IMR-90 (cell line): ENCODE measurements at regions not wholly inside any gene's neighbourhood (a gene's known extent, or its start where the extent isn't known, plus 50 kb on each side); places are given as distances from the start of the nearest gene placed in this dataset.

Experiments used
- ATAC-seq: fragments of 200-7000 bp; cut with Tn5 transposase; 2 replicates; pipeline ENCODE4 v1.9.1; 2020; ENCODE audit warnings: low read depth, mild to moderate bottlenecking, moderate library complexity
- BruUV-seq: library from RNA; stranded (reverse); fragments of 400-500 nt; replicated peaks from 2 replicates; lab custom pipeline; 2021; lab: Mats Ljungman, UMichigan
- CTCF ChIA-PET: fragments of 300-600 bp; formaldehyde crosslinking; extraction: SDS; loops from one replicate; lab custom pipeline; 2021; ENCODE audit warnings: antibody characterized with exemption; lab: Yijun Ruan, JAX
- POLR2A ChIA-PET: fragments of 300-600 bp; sonication (Branson Sonifier 250); formaldehyde crosslinking; loops from one replicate; lab custom pipeline; 2022; ENCODE audit warnings: antibody characterized with exemption; ENCODE audit not compliant: unreplicated experiment; lab: Charles Lee
- DNase-seq: peaks from one replicate; pipeline ENCODE4 v3.0.0; 2013
- H2AFZ ChIP-seq: replicated peaks from 2 replicates; pipeline ENCODE3; 2013; ENCODE audit warnings: low read length, mild to moderate bottlenecking; ENCODE audit not compliant: poor library complexity
- H2AK5ac ChIP-seq: 2 replicates; pipeline ENCODE4 v1.6.1; 2013; ENCODE audit warnings: low read depth, low read length, inconsistent platforms
- H2AK9ac ChIP-seq: replicated peaks from 2 replicates; pipeline ENCODE3; 2013; ENCODE audit warnings: mild to moderate bottlenecking, low read depth, low read length, moderate library complexity; ENCODE audit not compliant: poor library complexity
- H2BK120ac ChIP-seq: 2 replicates; pipeline ENCODE4 v1.6.1; 2013; ENCODE audit warnings: low read depth, low read length, inconsistent platforms
- H2BK15ac ChIP-seq: 3 replicates; pipeline ENCODE4 v1.6.1; 2013; ENCODE audit warnings: low read depth, low read length, inconsistent platforms
- H2BK20ac ChIP-seq: 2 replicates; pipeline ENCODE4 v1.6.1; 2013; ENCODE audit warnings: low read depth, mild to moderate bottlenecking, inconsistent platforms, low read length, moderate library complexity
- H2BK5ac ChIP-seq: 2 replicates; pipeline ENCODE4 v1.6.1; 2013; ENCODE audit warnings: mild to moderate bottlenecking, low read depth, low read length, inconsistent platforms; ENCODE audit not compliant: poor library complexity, severe bottlenecking
- H3K14ac ChIP-seq: replicated peaks from 2 replicates; pipeline ENCODE4 v1.6.1; 2013; ENCODE audit warnings: low read depth, low read length, inconsistent platforms
- H3K18ac ChIP-seq: 2 replicates; pipeline ENCODE4 v1.6.1; 2013; ENCODE audit warnings: low read depth, low read length, control low read depth
- H3K23ac ChIP-seq: 2 replicates; pipeline ENCODE4 v1.6.1; 2013; ENCODE audit warnings: low read depth, low read length, inconsistent platforms
- H3K27ac ChIP-seq: 2 replicates; pipeline ENCODE4 v1.5.1; 2013; ENCODE audit warnings: mild to moderate bottlenecking, control low read depth, low read length; ENCODE audit not compliant: insufficient read depth
- H3K27me3 ChIP-seq: 2 replicates; pipeline ENCODE4 v1.6.1; 2013; ENCODE audit warnings: low read length; ENCODE audit not compliant: control insufficient read depth, insufficient read depth
- H3K36me3 ChIP-seq: 2 replicates; pipeline ENCODE4 v1.6.1; 2013; ENCODE audit warnings: low read length, mixed read lengths; ENCODE audit not compliant: control insufficient read depth, insufficient read depth
- H3K4ac ChIP-seq: 2 replicates; pipeline ENCODE4 v1.6.1; 2013; ENCODE audit warnings: low read depth, low read length, inconsistent platforms
- H3K4me1 ChIP-seq: 2 replicates; pipeline ENCODE4 v1.6.1; 2013; ENCODE audit warnings: low read length, mixed read lengths; ENCODE audit not compliant: control insufficient read depth, insufficient read depth
- H3K4me2 ChIP-seq: 2 replicates; pipeline ENCODE4 v1.6.1; 2013; ENCODE audit warnings: low read depth, mild to moderate bottlenecking, control low read depth, low read length, moderate library complexity
- H3K4me3 ChIP-seq: 2 replicates; pipeline ENCODE4 v1.5.1; 2013; ENCODE audit warnings: low read depth, mild to moderate bottlenecking, control low read depth, low read length, moderate library complexity; ENCODE audit not compliant: insufficient read depth
- H3K56ac ChIP-seq: 2 replicates; pipeline ENCODE4 v1.6.1; 2013; ENCODE audit warnings: low read length, inconsistent platforms; ENCODE audit not compliant: insufficient read depth; ENCODE audit errors: extremely low read depth
- H3K79me1 ChIP-seq, 2 experiments: 2 replicates each; pipeline ENCODE4 v1.6.1; 2013; ENCODE audit warnings: low read length in 2 of 2, inconsistent platforms in 1 of 2, low read depth in 1 of 2
- H3K9ac ChIP-seq: 2 replicates; pipeline ENCODE4 v1.6.1; 2013; ENCODE audit warnings: low read depth, low read length, control low read depth
- H3K9me1 ChIP-seq: 2 replicates; pipeline ENCODE4 v1.6.1; 2013; ENCODE audit warnings: low read length, inconsistent platforms; ENCODE audit not compliant: insufficient read depth
- H3K9me3 ChIP-seq: 2 replicates; pipeline ENCODE4 v1.6.1; 2013; ENCODE audit warnings: low read length; ENCODE audit not compliant: control insufficient read depth, insufficient read depth
- H4K20me1 ChIP-seq: 2 replicates; pipeline ENCODE4 v1.6.1; 2013; ENCODE audit warnings: low read length, inconsistent platforms; ENCODE audit not compliant: insufficient read depth
- H4K5ac ChIP-seq: 2 replicates; pipeline ENCODE4 v1.6.1; 2013; ENCODE audit warnings: mild to moderate bottlenecking, low read depth, low read length, control low read depth
- H4K8ac ChIP-seq, 2 experiments: 2 replicates each; pipeline ENCODE4 v1.6.1; 2013; ENCODE audit warnings: low read depth in 2 of 2, low read length in 2 of 2, control low read depth in 1 of 2, inconsistent platforms in 1 of 2
- H4K91ac ChIP-seq: 2 replicates; pipeline ENCODE4 v1.6.1; 2013; ENCODE audit warnings: low read depth, low read length, inconsistent platforms; ENCODE audit not compliant: insufficient read depth
- BHLHE40 ChIP-seq: fragments of 150-350 bp; IDR thresholded peaks from 2 replicates; pipeline ENCODE4 v1.6.1; 2016; ENCODE audit warnings: mild to moderate bottlenecking, low read depth, low read length
- CEBPB ChIP-seq: IDR thresholded peaks from 2 replicates; pipeline ENCODE4 v1.6.1; 2012; ENCODE audit warnings: low read depth, low read length, improper control_type of control experiment
- CHD1 ChIP-seq: IDR thresholded peaks from 2 replicates; pipeline ENCODE4 v1.6.1; 2012; ENCODE audit warnings: low read depth, low read length, improper control_type of control experiment
- CTCF ChIP-seq: conservative IDR thresholded peaks from 2 replicates; pipeline ENCODE4 v1.5.1; 2012; ENCODE audit warnings: mild to moderate bottlenecking, low read depth, low read length, improper control_type of control experiment
- FOS ChIP-seq: fragments of 150-350 bp; IDR thresholded peaks from 2 replicates; pipeline ENCODE4 v1.6.1; 2016; ENCODE audit warnings: low read depth, low read length
- MAFK ChIP-seq: IDR thresholded peaks from 2 replicates; pipeline ENCODE4 v1.6.1; 2012; ENCODE audit warnings: low read depth, low read length, improper control_type of control experiment
- MAZ ChIP-seq: IDR thresholded peaks from 2 replicates; pipeline ENCODE4 v1.6.1; 2012; ENCODE audit warnings: low read depth, mild to moderate bottlenecking, low read length, improper control_type of control experiment, moderate library complexity, borderline replicate concordance
- MXI1 ChIP-seq: IDR thresholded peaks from 2 replicates; pipeline ENCODE4 v1.6.1; 2012; ENCODE audit warnings: low read depth, mild to moderate bottlenecking, low read length, moderate library complexity, borderline replicate concordance
- NFE2L2 ChIP-seq: fragments of 150-350 bp; IDR thresholded peaks from 2 replicates; pipeline ENCODE4 v1.6.1; 2016; ENCODE audit warnings: low read depth, mild to moderate bottlenecking, low read length
- POLR2A ChIP-seq: IDR thresholded peaks from 2 replicates; pipeline ENCODE4 v1.6.1; 2012; ENCODE audit warnings: mild to moderate bottlenecking, low read depth, low read length
- RAD21 ChIP-seq: IDR thresholded peaks from 2 replicates; pipeline ENCODE4 v1.6.1; 2012; ENCODE audit warnings: low read length, improper control_type of control experiment
- RCOR1 ChIP-seq: IDR thresholded peaks from 2 replicates; pipeline ENCODE4 v1.6.1; 2012; ENCODE audit warnings: mild to moderate bottlenecking, low read length, improper control_type of control experiment; ENCODE audit not compliant: insufficient replicate concordance
- RFX5 ChIP-seq: IDR thresholded peaks from 2 replicates; pipeline ENCODE4 v1.8.0; 2012; ENCODE audit warnings: low read depth, mild to moderate bottlenecking, low read length, moderate library complexity
- SMC3 ChIP-seq: fragments of 150-350 bp; IDR thresholded peaks from 2 replicates; pipeline ENCODE4 v1.6.1; 2016; ENCODE audit warnings: low read depth, mild to moderate bottlenecking, antibody characterized with exemption, low read length, moderate library complexity
- dilution Hi-C: fragments of 300-500 bp; cut with HindIII; formaldehyde crosslinking; loops from one replicate; pipeline ENCODE4 v1.14.3; 2018; ENCODE audit warnings: low sequenced_read_pairs; ENCODE audit not compliant: unreplicated experiment
- in situ Hi-C: fragments of 300-500 bp; cut with MboI; formaldehyde crosslinking; loops from 3 replicates; pipeline ENCODE4 v1.14.3; 2019; ENCODE audit warnings: low sequenced_read_pairs, inconsistent platforms, mixed read lengths
- intact Hi-C: fragments of 100-400 bp; cut with micrococcal nuclease; formaldehyde crosslinking; loops from 2 replicates; pipeline ENCODE4 v1.10.0; 2022
- TF ChIP-seq, protein P1 (sequence below): fragments of 150-350 bp; IDR thresholded peaks from 2 replicates; pipeline ENCODE4 v1.6.1; 2016; ENCODE audit warnings: low read depth, mild to moderate bottlenecking, low read length, moderate library complexity, borderline replicate concordance
- TF ChIP-seq, protein P2 (sequence below): fragments of 150-350 bp; IDR thresholded peaks from 2 replicates; pipeline ENCODE4 v1.6.1; 2017; ENCODE audit warnings: mild to moderate bottlenecking, antibody characterized with exemption, low read length, low read depth

GRCh38 chr6:37106051-37106363 lies 63.9 kb upstream of the PIM1 start:
- ChIA-PET CTCF (interaction anchor here (1.0 kb wide), 1 partner anchor 9 kb away, joined by 3 read pairs; no protein-coding TSS in a partner anchor), POLR2A (no interaction called here)
- Histone ChIP-seq H3K4me1 (peaks cover 17% of the 10 kb centered on the region), H3K27me3 (peaks cover 2% of the 10 kb centered on the region; the same call in 1 of the 2 replicates), H3K36me3 (no peaks in the 10 kb centered on the region), H2BK120ac (no peak overlapping the region), H2AFZ (no peak overlapping the region), H3K4ac (no peak overlapping the region), H4K91ac (no peak overlapping the region), H4K20me1 (no peaks in the 10 kb centered on the region), H4K5ac (no peak overlapping the region), H3K79me1 (no peaks in the 10 kb centered on the region), H3K18ac (no peak overlapping the region), H2BK5ac (no peak overlapping the region), H2BK20ac (no peak overlapping the region), H3K56ac (no peak overlapping the region), H3K9me3 (no peaks in the 10 kb centered on the region), H3K14ac (no peak overlapping the region), H2AK5ac (no peak overlapping the region), H3K9ac (no peak overlapping the region), H2AK9ac (no peak overlapping the region), H2BK15ac (no peak overlapping the region), H3K27ac (no peak overlapping the region), H4K8ac (no peak overlapping the region), H3K9me1 (no peaks in the 10 kb centered on the region), H3K23ac (no peak overlapping the region; the same call in 1 of the 2 replicates), H3K4me3 (no peak overlapping the region), H3K4me2 (no peak overlapping the region)
- in situ Hi-C loops: no loop called here
- no peak for TF ChIP-seq CEBPB
- TF ChIP-seq NFE2L2: no peak
- TF ChIP-seq MXI1: no peak
- TF ChIP-seq SMC3: no peak
- TF ChIP-seq RCOR1: no peak
- no peak for TF ChIP-seq RAD21
- TF ChIP-seq RFX5: no peak
- TF ChIP-seq FOS: no peak
- TF ChIP-seq, protein P1, sequence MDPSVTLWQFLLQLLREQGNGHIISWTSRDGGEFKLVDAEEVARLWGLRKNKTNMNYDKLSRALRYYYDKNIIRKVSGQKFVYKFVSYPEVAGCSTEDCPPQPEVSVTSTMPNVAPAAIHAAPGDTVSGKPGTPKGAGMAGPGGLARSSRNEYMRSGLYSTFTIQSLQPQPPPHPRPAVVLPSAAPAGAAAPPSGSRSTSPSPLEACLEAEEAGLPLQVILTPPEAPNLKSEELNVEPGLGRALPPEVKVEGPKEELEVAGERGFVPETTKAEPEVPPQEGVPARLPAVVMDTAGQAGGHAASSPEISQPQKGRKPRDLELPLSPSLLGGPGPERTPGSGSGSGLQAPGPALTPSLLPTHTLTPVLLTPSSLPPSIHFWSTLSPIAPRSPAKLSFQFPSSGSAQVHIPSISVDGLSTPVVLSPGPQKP: no peak
- no peak for TF ChIP-seq MAZ
- TF ChIP-seq BHLHE40: no peak
- TF ChIP-seq, protein P2, sequence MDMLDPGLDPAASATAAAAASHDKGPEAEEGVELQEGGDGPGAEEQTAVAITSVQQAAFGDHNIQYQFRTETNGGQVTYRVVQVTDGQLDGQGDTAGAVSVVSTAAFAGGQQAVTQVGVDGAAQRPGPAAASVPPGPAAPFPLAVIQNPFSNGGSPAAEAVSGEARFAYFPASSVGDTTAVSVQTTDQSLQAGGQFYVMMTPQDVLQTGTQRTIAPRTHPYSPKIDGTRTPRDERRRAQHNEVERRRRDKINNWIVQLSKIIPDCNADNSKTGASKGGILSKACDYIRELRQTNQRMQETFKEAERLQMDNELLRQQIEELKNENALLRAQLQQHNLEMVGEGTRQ: no peak
- no peak for TF ChIP-seq POLR2A
- TF ChIP-seq CHD1: no peak
- TF ChIP-seq CTCF: no peak
- no peak for TF ChIP-seq MAFK
- intact Hi-C loops: no loop called here
- no TSS peak for BruUV-seq
- DNase-seq (no peak), ATAC-seq (no peak)
- dilution Hi-C loops: no loop called here
